Loucy (cell line): ENCODE measurements at regions not wholly inside any gene's neighbourhood (a gene's known extent, or its start where the extent isn't known, plus 50 kb on each side); places are given as distances from the start of the nearest gene placed in this dataset.

Experiments used
- H2AFZ ChIP-seq: fragments of 200-600 bp; sonication (generic); 2 replicates; pipeline ENCODE4 v1.6.0; 2016; ENCODE audit warnings: antibody characterized with exemption, mild to moderate bottlenecking, low read length, moderate library complexity
- H3F3A ChIP-seq: fragments of 200-600 bp; 2 replicates; pipeline ENCODE4 v1.6.0; 2016; ENCODE audit warnings: antibody characterized with exemption, low read depth, mild to moderate bottlenecking
- H3K27me3 ChIP-seq: fragments of 200-600 bp; sonication (generic); 2 replicates; pipeline ENCODE4 v1.6.1; 2014; ENCODE audit warnings: low read length, mild to moderate bottlenecking; ENCODE audit not compliant: insufficient read depth, poor library complexity, severe bottlenecking
- H3K36me3 ChIP-seq: fragments of 200-600 bp; sonication (generic); 2 replicates; pipeline ENCODE4 v1.6.1; 2016; ENCODE audit warnings: low read length; ENCODE audit not compliant: insufficient read depth
- H3K4me1 ChIP-seq: fragments of 200-600 bp; sonication (generic); 2 replicates; pipeline ENCODE4 v1.5.1; 2014; ENCODE audit warnings: low read length, mild to moderate bottlenecking; ENCODE audit not compliant: insufficient read depth, poor library complexity, severe bottlenecking
- H3K4me2 ChIP-seq: fragments of 200-600 bp; sonication (generic); 2 replicates; pipeline ENCODE4 v1.6.0; 2014; ENCODE audit warnings: antibody characterized with exemption, low read length, low read depth, mild to moderate bottlenecking; ENCODE audit not compliant: poor library complexity, severe bottlenecking
- H3K4me3 ChIP-seq: fragments of 200-600 bp; sonication (generic); 2 replicates; pipeline ENCODE4 v1.5.1; 2014; ENCODE audit warnings: low read length, mild to moderate bottlenecking, mixed read lengths; ENCODE audit not compliant: poor library complexity, severe bottlenecking
- H3K79me2 ChIP-seq: fragments of 200-600 bp; sonication (generic); 2 replicates; pipeline ENCODE4 v1.6.1; 2014; ENCODE audit warnings: low read length; ENCODE audit not compliant: insufficient read depth
- H3K9ac ChIP-seq: fragments of 200-600 bp; sonication (generic); 2 replicates; pipeline ENCODE4 v1.6.0; 2014; ENCODE audit warnings: mild to moderate bottlenecking, low read depth, low read length, moderate library complexity; ENCODE audit not compliant: poor library complexity, severe bottlenecking
- H3K9me2 ChIP-seq: fragments of 200-600 bp; sonication (generic); replicated peaks from 2 replicates; pipeline ENCODE4 v1.6.1; 2016; ENCODE audit warnings: low read depth, low read length, mixed read lengths
- H3K9me3 ChIP-seq: fragments of 200-600 bp; sonication (generic); 2 replicates; pipeline ENCODE4 v1.6.1; 2014; ENCODE audit warnings: mild to moderate bottlenecking, antibody characterized with exemption, low read length, low read depth; ENCODE audit not compliant: insufficient read depth
- H4K20me1 ChIP-seq: fragments of 200-600 bp; sonication (generic); 2 replicates; pipeline ENCODE4 v1.6.0; 2014; ENCODE audit warnings: antibody characterized with exemption, low read length, mild to moderate bottlenecking; ENCODE audit not compliant: insufficient read depth, poor library complexity, severe bottlenecking
- CTCF ChIP-seq: fragments of 200-600 bp; sonication (generic); conservative IDR thresholded peaks from 2 replicates; pipeline ENCODE4 v1.5.1; 2014; ENCODE audit warnings: mild to moderate bottlenecking, antibody characterized with exemption, low read length
- EZH2phosphoT487 ChIP-seq: fragments of 200-600 bp; IDR thresholded peaks from 2 replicates; pipeline ENCODE4 v1.6.1; 2018; ENCODE audit warnings: antibody characterized with exemption, mild to moderate bottlenecking, moderate library complexity, borderline replicate concordance

- Histone ChIP-seq H2AFZ (no peak overlapping the region), H3K4me2 (no peak overlapping the region), H3K9me3 (peaks cover 4% of the 10 kb centered on the region; the same call in 1 of the 2 replicates), H3K79me2 (no peaks in the 10 kb centered on the region), H3K27me3 (no peaks in the 10 kb centered on the region), H4K20me1 (no peaks in the 10 kb centered on the region), H3K9me2 (no peaks in the 10 kb centered on the region), H3K4me3 (no peak overlapping the region), H3K4me1 (no peaks in the 10 kb centered on the region), H3F3A (no peaks in the 10 kb centered on the region), H3K36me3 (no peaks in the 10 kb centered on the region), H3K9ac (no peak overlapping the region)
- no peak for TF ChIP-seq CTCF
- no peak for TF ChIP-seq EZH2phosphoT487
Measured at GRCh38 chr10:10204415-10204814, 813.3 kb upstream of the CELF2 start.

- peaks cover 4% of the 10 kb centered on the region; the same call in 1 of the 2 replicates for H3K9me3 ChIP-seq
Measured at GRCh38 chr10:10205906-10206305, 811.8 kb upstream of the CELF2 start.

GRCh38 chr10:10207538-10207937 is 810.1 kb upstream of the CELF2 start:
- Histone ChIP-seq H3K79me2 (no peaks in the 10 kb centered on the region), H3K4me1 (no peaks in the 10 kb centered on the region), H3K9me3 (peaks cover 4% of the 10 kb centered on the region; the same call in 1 of the 2 replicates), H4K20me1 (no peaks in the 10 kb centered on the region), H3K9ac (no peak overlapping the region), H3K4me2 (no peak overlapping the region), H3K36me3 (no peaks in the 10 kb centered on the region), H3K27me3 (no peaks in the 10 kb centered on the region), H2AFZ (no peak overlapping the region), H3K9me2 (no peaks in the 10 kb centered on the region), H3K4me3 (no peak overlapping the region), H3F3A (no peaks in the 10 kb centered on the region)
- no peak for TF ChIP-seq CTCF
- TF ChIP-seq EZH2phosphoT487 = no peak

More at GRCh38 chr10:10205906-10206305, 811.8 kb upstream of the CELF2 start:
- H3F3A ChIP-seq = no peaks in the 10 kb centered on the region
- no peaks in the 10 kb centered on the region for H3K9me2 ChIP-seq
- TF ChIP-seq CTCF = no peak
- no peak for TF ChIP-seq EZH2phosphoT487
- no peaks in the 10 kb centered on the region for H3K79me2 ChIP-seq
- no peaks in the 10 kb centered on the region for H4K20me1 ChIP-seq
- no peak overlapping the region for H3K4me2 ChIP-seq
- no peak overlapping the region for H3K4me3 ChIP-seq
- H3K27me3 ChIP-seq = no peaks in the 10 kb centered on the region
- no peaks in the 10 kb centered on the region for H3K4me1 ChIP-seq
- no peaks in the 10 kb centered on the region for H3K36me3 ChIP-seq
- H3K9ac ChIP-seq = no peak overlapping the region
- no peak overlapping the region for H2AFZ ChIP-seq
